ENCODE measurements at regions not wholly inside any gene's neighbourhood (a gene's known extent, or its start where the extent isn't known, plus 50 kb on each side); places are given as distances from the start of the nearest gene placed in this dataset.

DNA sequence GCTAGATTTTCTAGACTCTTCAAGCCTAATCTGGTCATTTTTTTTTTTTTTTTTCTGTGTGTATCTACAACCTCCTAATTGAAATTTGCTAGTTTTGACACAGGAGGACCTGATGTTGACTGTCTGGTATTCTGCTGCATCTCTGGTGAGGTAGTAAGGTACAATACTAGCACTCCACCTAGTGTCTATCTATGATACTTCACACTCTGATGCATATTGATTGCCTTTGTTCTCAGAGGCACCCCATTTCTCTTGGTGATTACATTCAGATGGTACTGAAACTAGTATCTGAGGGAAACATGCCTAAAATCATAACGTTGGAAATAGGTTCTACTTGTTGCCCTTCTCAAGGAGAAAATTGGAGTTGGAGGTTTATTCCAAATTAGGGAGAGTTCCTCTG, 930.5 kb upstream of the NOVA1 start:
- BruUV-seq (replicated peaks), result no TSS peak
- no peaks in the 10 kb centered on the region for H3K4me1 Mint-ChIP-seq (ENCODE audit: low read depth, unreplicated experiment)
- Histone ChIP-seq H3K36me3 (ENCODE audit: control insufficient read depth, insufficient read depth, low read length) (no peaks in the 10 kb centered on the region), H3K4me3 (ENCODE audit: low read depth, low read length) (no peak overlapping the region), H3K4me1 (no peaks in the 10 kb centered on the region), H3K27me3 (replicated peaks; ENCODE audit: control insufficient read depth, insufficient read depth, low read length) (no peaks in the 10 kb centered on the region), H3K9me3 (no peaks in the 10 kb centered on the region)
- no peak overlapping the region for H3K4me3 Mint-ChIP-seq (ENCODE audit: unreplicated experiment)
- H3K9me3 Mint-ChIP-seq (ENCODE audit: unreplicated experiment), result no peaks in the 10 kb centered on the region
- TF ChIP-seq, protein P1, sequence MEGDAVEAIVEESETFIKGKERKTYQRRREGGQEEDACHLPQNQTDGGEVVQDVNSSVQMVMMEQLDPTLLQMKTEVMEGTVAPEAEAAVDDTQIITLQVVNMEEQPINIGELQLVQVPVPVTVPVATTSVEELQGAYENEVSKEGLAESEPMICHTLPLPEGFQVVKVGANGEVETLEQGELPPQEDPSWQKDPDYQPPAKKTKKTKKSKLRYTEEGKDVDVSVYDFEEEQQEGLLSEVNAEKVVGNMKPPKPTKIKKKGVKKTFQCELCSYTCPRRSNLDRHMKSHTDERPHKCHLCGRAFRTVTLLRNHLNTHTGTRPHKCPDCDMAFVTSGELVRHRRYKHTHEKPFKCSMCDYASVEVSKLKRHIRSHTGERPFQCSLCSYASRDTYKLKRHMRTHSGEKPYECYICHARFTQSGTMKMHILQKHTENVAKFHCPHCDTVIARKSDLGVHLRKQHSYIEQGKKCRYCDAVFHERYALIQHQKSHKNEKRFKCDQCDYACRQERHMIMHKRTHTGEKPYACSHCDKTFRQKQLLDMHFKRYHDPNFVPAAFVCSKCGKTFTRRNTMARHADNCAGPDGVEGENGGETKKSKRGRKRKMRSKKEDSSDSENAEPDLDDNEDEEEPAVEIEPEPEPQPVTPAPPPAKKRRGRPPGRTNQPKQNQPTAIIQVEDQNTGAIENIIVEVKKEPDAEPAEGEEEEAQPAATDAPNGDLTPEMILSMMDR (IDR thresholded peaks at IDR 0.05; ENCODE audit: insufficient read depth in 1 of 2, low read depth in 1 of 2, low read length in 1 of 2, severe bottlenecking in 1 of 2, unreplicated experiment in 1 of 2), result peak; percentile 45 to 68
- ChIA-PET POLR2A (no interaction called here), CTCF (no interaction called here)
- intact Hi-C loops (cut with micrococcal nuclease; ENCODE audit: unreplicated experiment), result loop anchor here (1.0 kb wide), 1 partner anchor 478 kb away; no protein-coding TSS in a partner anchor
- no peak overlapping the region for H3K27ac Mint-ChIP-seq (ENCODE audit: unreplicated experiment)
- DNase-seq, result peak in 1 of 2 experiments; percentile 40
- no peaks in the 10 kb centered on the region for H3K36me3 Mint-ChIP-seq (ENCODE audit: insufficient read depth, unreplicated experiment)
- H3K27me3 Mint-ChIP-seq (ENCODE audit: insufficient read depth, unreplicated experiment), result no peaks in the 10 kb centered on the region

DNA sequence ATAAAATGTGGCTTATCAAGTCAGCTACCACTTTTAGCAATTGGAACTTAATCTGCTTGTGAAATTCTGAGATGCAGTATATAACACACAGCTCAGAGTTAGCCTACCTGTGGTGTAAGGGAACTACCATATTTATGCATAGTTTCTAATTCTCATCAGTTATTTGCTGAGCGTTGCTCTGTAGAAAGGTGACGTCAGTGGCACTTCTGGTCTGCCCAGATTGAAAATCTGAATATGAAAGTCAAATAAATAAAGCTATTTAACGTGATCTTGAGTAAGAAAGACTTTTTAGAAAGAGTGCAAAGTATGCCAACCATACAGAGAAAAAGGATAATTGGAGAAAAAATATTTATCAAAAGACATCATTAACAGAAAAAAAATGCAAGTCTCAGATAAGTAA, 938.9 kb upstream of the NOVA1 start:
- DNase-seq, result no peak
- ChIA-PET POLR2A (no interaction called here), CTCF (no interaction called here)
- no peaks in the 10 kb centered on the region for H3K36me3 ChIP-seq (ENCODE audit: control insufficient read depth, insufficient read depth, low read length)
- no peaks in the 10 kb centered on the region for H3K36me3 Mint-ChIP-seq (ENCODE audit: insufficient read depth, unreplicated experiment)
- no peak overlapping the region for H3K27ac Mint-ChIP-seq (ENCODE audit: unreplicated experiment)
- TF ChIP-seq, protein P1 (IDR thresholded peaks at IDR 0.05; ENCODE audit: insufficient read depth in 1 of 2, low read depth in 1 of 2, low read length in 1 of 2, severe bottlenecking in 1 of 2, unreplicated experiment in 1 of 2), result no peak
- H3K4me1 Mint-ChIP-seq (ENCODE audit: low read depth, unreplicated experiment), result no peaks in the 10 kb centered on the region
- no peaks in the 10 kb centered on the region for H3K9me3 Mint-ChIP-seq (ENCODE audit: unreplicated experiment)
- H3K27me3 Mint-ChIP-seq (ENCODE audit: insufficient read depth, unreplicated experiment), result no peaks in the 10 kb centered on the region
- no peaks in the 10 kb centered on the region for H3K27me3 ChIP-seq (replicated peaks; ENCODE audit: control insufficient read depth, insufficient read depth, low read length)
- H3K4me3 Mint-ChIP-seq (ENCODE audit: unreplicated experiment), result no peak overlapping the region
- peaks cover 3% of the 10 kb centered on the region; the same call in 1 of the 2 replicates for H3K9me3 ChIP-seq
- H3K4me3 ChIP-seq (ENCODE audit: low read depth, low read length), result no peak overlapping the region
- intact Hi-C loops (cut with micrococcal nuclease; ENCODE audit: unreplicated experiment), result no loop called here
- no TSS peak for BruUV-seq (replicated peaks)
- H3K4me1 ChIP-seq, result no peaks in the 10 kb centered on the region

DNA sequence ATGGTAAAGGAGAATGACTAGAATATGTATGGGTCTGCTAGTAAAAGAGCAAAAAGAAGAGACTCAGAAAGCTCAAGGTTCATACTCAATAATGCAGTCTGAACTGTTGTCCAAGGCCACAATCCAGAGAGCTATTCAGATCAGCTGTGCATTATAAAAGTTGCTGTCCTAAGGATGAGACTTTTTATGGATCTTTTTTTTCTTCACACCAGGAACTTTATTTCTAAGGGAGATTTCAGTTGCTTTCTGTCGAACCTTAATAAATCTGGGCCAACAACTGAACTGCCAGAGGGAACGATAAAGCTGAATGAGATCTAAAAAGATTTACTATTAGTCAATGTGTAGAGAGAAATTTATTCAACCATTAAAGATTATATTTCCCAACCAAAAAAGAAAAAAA, 948.3 kb upstream of the NOVA1 start:
- TF ChIP-seq, protein P1 (IDR thresholded peaks at IDR 0.05; ENCODE audit: insufficient read depth in 1 of 2, low read depth in 1 of 2, low read length in 1 of 2, severe bottlenecking in 1 of 2, unreplicated experiment in 1 of 2), result no peak
- no TSS peak for BruUV-seq (replicated peaks)
- Mint-ChIP-seq H3K9me3 (ENCODE audit: unreplicated experiment) (peaks cover 9% of the 10 kb centered on the region), H3K4me3 (ENCODE audit: unreplicated experiment) (no peak overlapping the region), H3K27ac (ENCODE audit: unreplicated experiment) (no peak overlapping the region), H3K36me3 (ENCODE audit: insufficient read depth, unreplicated experiment) (no peaks in the 10 kb centered on the region), H3K4me1 (ENCODE audit: low read depth, unreplicated experiment) (no peaks in the 10 kb centered on the region), H3K27me3 (ENCODE audit: insufficient read depth, unreplicated experiment) (no peaks in the 10 kb centered on the region)
- DNase-seq, result no peak
- Histone ChIP-seq H3K4me1 (no peaks in the 10 kb centered on the region), H3K9me3 (no peaks in the 10 kb centered on the region; the same call in 1 of the 2 replicates), H3K36me3 (ENCODE audit: control insufficient read depth, insufficient read depth, low read length) (no peaks in the 10 kb centered on the region), H3K27me3 (replicated peaks; ENCODE audit: control insufficient read depth, insufficient read depth, low read length) (no peaks in the 10 kb centered on the region), H3K4me3 (ENCODE audit: low read depth, low read length) (no peak overlapping the region)
- ChIA-PET POLR2A (no interaction called here), CTCF (no interaction called here)
- intact Hi-C loops (cut with micrococcal nuclease; ENCODE audit: unreplicated experiment), result no loop called here

Data from Caco-2 (cell line).